Trophoblast cell (in vitro differentiated cells and primary cell): ENCODE measurements at regions not wholly inside any gene's neighbourhood (a gene's known extent, or its start where the extent isn't known, plus 50 kb on each side); places are given as distances from the start of the nearest gene placed in this dataset.

ENCODE experiments used
- DNase-seq, 2 donors: peaks; one replicate each; pipeline ENCODE4 v3.0.0-alpha.2; 2016
- H2AFZ ChIP-seq: 2 replicates; pipeline ENCODE4 v1.6.1; 2013; ENCODE audit warnings: low read length, moderate library complexity, mild to moderate bottlenecking; ENCODE audit not compliant: insufficient read depth, poor library complexity
- H2AK5ac ChIP-seq: 2 replicates; pipeline ENCODE4 v1.6.1; 2013; ENCODE audit warnings: mild to moderate bottlenecking, low read length
- H2BK120ac ChIP-seq: 2 replicates; pipeline ENCODE4 v1.6.1; 2013; ENCODE audit warnings: low read length, mild to moderate bottlenecking, moderate library complexity; ENCODE audit not compliant: insufficient read depth, poor library complexity
- H2BK12ac ChIP-seq: 2 replicates; pipeline ENCODE4 v1.6.1; 2013; ENCODE audit warnings: mild to moderate bottlenecking, low read length, moderate library complexity
- H2BK5ac ChIP-seq: 2 replicates; pipeline ENCODE4 v1.6.1; 2013; ENCODE audit warnings: low read length, low read depth, moderate library complexity, mild to moderate bottlenecking; ENCODE audit not compliant: poor library complexity
- H3K14ac ChIP-seq: 2 replicates; pipeline ENCODE4 v1.6.1; 2013; ENCODE audit warnings: mild to moderate bottlenecking, low read length
- H3K18ac ChIP-seq: 2 replicates; pipeline ENCODE4 v1.6.1; 2013; ENCODE audit warnings: mild to moderate bottlenecking, low read length
- H3K23ac ChIP-seq: 2 replicates; pipeline ENCODE4 v1.6.1; 2013; ENCODE audit warnings: low read length
- H3K27ac ChIP-seq: 2 replicates; pipeline ENCODE4 v1.5.1; 2013; ENCODE audit warnings: low read depth, mild to moderate bottlenecking, inconsistent platforms, low read length, moderate library complexity
- H3K27me3 ChIP-seq: 2 replicates; pipeline ENCODE4 v1.6.1; 2013; ENCODE audit warnings: inconsistent platforms, mild to moderate bottlenecking, low read length, moderate library complexity; ENCODE audit not compliant: insufficient read depth
- H3K36me3 ChIP-seq, 2 experiments: 1 replicate in 1 of 2; 2 replicates in 1 of 2; pipeline ENCODE4 v1.6.1; 2013; ENCODE audit warnings: low read length in 2 of 2, mild to moderate bottlenecking in 2 of 2, moderate library complexity in 1 of 2; ENCODE audit not compliant: insufficient read depth in 2 of 2, control insufficient read depth in 1 of 2
- H3K4ac ChIP-seq: 2 replicates; pipeline ENCODE4 v1.6.1; 2013; ENCODE audit warnings: low read depth, mild to moderate bottlenecking, low read length, moderate library complexity
- H3K4me1 ChIP-seq, 2 experiments: 1 replicate in 1 of 2; 2 replicates in 1 of 2; pipeline ENCODE4 v1.6.1; 2013; ENCODE audit warnings: low read length in 2 of 2, mild to moderate bottlenecking in 2 of 2, moderate library complexity in 1 of 2; ENCODE audit not compliant: insufficient read depth in 2 of 2, control insufficient read depth in 1 of 2
- H3K4me2 ChIP-seq: 2 replicates; pipeline ENCODE4 v1.6.1; 2013; ENCODE audit warnings: inconsistent platforms, mild to moderate bottlenecking, low read length, moderate library complexity
- H3K4me3 ChIP-seq: 2 replicates; pipeline ENCODE4 v1.5.1; 2013; ENCODE audit warnings: mild to moderate bottlenecking, low read depth, low read length, inconsistent platforms
- H3K79me1 ChIP-seq: one replicate; pipeline ENCODE4 v1.6.1; 2013; ENCODE audit warnings: low read length
- H3K79me2 ChIP-seq: 2 replicates; pipeline ENCODE4 v1.6.1; 2013; ENCODE audit warnings: low read length, mild to moderate bottlenecking; ENCODE audit not compliant: control insufficient read depth, insufficient read depth, poor library complexity
- H3K9ac ChIP-seq: 2 replicates; pipeline ENCODE4 v1.6.1; 2013; ENCODE audit warnings: mild to moderate bottlenecking, low read length
- H3K9me3 ChIP-seq: 2 replicates; pipeline ENCODE4 v1.6.1; 2013; ENCODE audit warnings: low read depth, mild to moderate bottlenecking, control low read depth, inconsistent platforms, low read length; ENCODE audit not compliant: insufficient read depth
- H4K12ac ChIP-seq: 2 replicates; pipeline ENCODE4 v1.6.1; 2013; ENCODE audit warnings: low read depth, mild to moderate bottlenecking, low read length, moderate library complexity
- H4K8ac ChIP-seq: 2 replicates; pipeline ENCODE4 v1.6.1; 2013; ENCODE audit warnings: low read depth, mild to moderate bottlenecking, low read length, moderate library complexity
- H4K91ac ChIP-seq: one replicate; pipeline ENCODE4 v1.6.1; 2013; ENCODE audit warnings: low read depth, mild to moderate bottlenecking, low read length, moderate library complexity
- WGBS: extraction: QIAGEN DNeasy Blood & Tissue Kit; methylation state at CpG from one replicate; pipeline ENCODE4 v1.1.7; 2013; ENCODE audit warnings: missing lambda C conversion rate; ENCODE audit not compliant: insufficient read length, insufficient coverage; ENCODE audit errors: extremely low coverage; 5-methylcytosine and 5-hydroxymethylcytosine counted together

DNA sequence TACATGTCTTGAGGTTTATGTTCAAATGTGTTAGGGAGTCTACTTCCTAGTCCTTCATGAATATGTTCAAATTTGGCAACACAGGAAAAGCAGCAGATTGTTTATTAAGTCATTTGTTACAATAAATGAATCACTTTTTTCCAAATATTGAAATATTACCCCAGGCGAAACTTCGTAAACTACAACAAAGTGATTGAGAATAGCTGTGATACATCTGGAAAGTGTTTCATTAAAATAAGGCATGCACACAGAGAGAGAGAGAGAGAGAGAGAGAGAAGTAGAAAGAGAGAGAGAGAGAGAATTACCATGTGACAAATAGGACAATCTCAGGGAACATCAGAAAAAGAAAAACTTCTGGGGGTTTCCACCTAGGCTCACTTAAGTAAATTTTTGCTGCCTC, 363.1 kb upstream of the PTCHD4 start:
- no peaks in the 10 kb centered on the region for H3K79me1 ChIP-seq
- no peaks in the 10 kb centered on the region for H3K36me3 ChIP-seq
- WGBS: no CpG with 5 or more reads among the region's 2 CpGs
- H2BK12ac ChIP-seq: no peak overlapping the region
- H3K9me3 ChIP-seq: no peaks in the 10 kb centered on the region
- no peak for DNase-seq
- H3K79me2 ChIP-seq: no peaks in the 10 kb centered on the region
- H3K9ac ChIP-seq: no peak overlapping the region
- no peaks in the 10 kb centered on the region for H3K27me3 ChIP-seq
- H3K4ac ChIP-seq: no peak overlapping the region
- no peak overlapping the region for H3K18ac ChIP-seq
- H3K27ac ChIP-seq: no peak overlapping the region
- H4K91ac ChIP-seq: no peak overlapping the region
- no peak overlapping the region for H2AFZ ChIP-seq
- H3K4me1 ChIP-seq: no peaks in the 10 kb centered on the region
- H2AK5ac ChIP-seq: no peak overlapping the region
- no peak overlapping the region for H4K12ac ChIP-seq
- no peak overlapping the region for H3K23ac ChIP-seq
- no peak overlapping the region for H3K4me3 ChIP-seq
- no peak overlapping the region for H3K14ac ChIP-seq
- H4K8ac ChIP-seq: no peak overlapping the region
- H2BK120ac ChIP-seq: no peak overlapping the region
- no peak overlapping the region for H2BK5ac ChIP-seq
- H3K4me2 ChIP-seq: no peak overlapping the region

DNA sequence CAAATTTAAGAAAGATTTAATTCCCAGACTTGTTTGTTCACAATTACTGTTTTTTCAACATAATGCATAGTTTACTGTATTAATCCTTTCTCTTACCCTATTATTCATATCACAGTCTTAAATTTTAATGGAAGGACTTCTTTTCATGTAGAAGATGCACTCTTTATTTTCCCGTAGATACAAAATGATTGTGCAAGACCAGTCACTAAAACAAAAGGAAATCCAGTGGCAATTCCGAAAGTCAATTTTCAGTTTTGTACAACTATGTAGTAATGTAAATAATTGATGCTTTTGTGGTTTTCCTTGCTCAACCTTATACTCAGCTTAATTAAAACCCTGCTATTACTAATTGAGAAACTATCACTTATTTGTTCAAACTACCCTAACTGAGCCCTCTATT, 361.5 kb upstream of the PTCHD4 start:
- Histone ChIP-seq H2BK12ac (no peak overlapping the region), H3K9ac (no peak overlapping the region), H4K91ac (no peak overlapping the region), H3K79me1 (no peaks in the 10 kb centered on the region), H3K4me2 (no peak overlapping the region), H2AFZ (no peak overlapping the region), H2BK5ac (no peak overlapping the region), H3K27ac (no peak overlapping the region), H4K12ac (no peak overlapping the region), H3K9me3 (no peaks in the 10 kb centered on the region), H3K14ac (no peak overlapping the region), H3K79me2 (no peaks in the 10 kb centered on the region), H3K4me1 (no peaks in the 10 kb centered on the region), H3K27me3 (no peaks in the 10 kb centered on the region), H3K23ac (no peak overlapping the region), H2AK5ac (no peak overlapping the region), H2BK120ac (no peak overlapping the region), H3K18ac (no peak overlapping the region), H4K8ac (no peak overlapping the region), H3K36me3 (no peaks in the 10 kb centered on the region), H3K4me3 (no peak overlapping the region), H3K4ac (no peak overlapping the region)
- no CpG with 5 or more reads among the region's 2 CpGs for WGBS
- DNase-seq: no peak

DNA sequence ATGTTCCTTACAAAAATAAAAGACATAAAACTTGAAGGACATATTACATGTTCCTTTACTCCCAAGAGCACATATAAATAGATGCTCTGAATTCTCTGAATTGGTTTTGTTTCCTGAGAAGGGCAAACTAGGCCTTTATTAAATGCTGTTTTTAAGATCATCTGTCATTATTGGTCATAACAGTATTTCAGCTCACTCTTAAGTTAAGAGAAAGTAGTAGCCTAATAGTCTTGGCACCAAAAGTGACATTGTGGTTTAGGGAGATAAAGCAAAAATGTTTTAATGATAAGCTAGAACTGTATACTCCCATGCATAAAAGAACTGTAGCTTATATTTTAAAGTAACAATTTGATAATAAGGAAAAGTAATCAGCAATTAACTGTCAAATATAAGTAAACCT, 361.1 kb upstream of the PTCHD4 start:
- no peak overlapping the region for H2AK5ac ChIP-seq
- H3K9ac ChIP-seq: no peak overlapping the region
- no peaks in the 10 kb centered on the region for H3K79me2 ChIP-seq
- no peaks in the 10 kb centered on the region for H3K4me1 ChIP-seq
- no peak overlapping the region for H3K14ac ChIP-seq
- H3K36me3 ChIP-seq: no peaks in the 10 kb centered on the region
- no peak overlapping the region for H4K8ac ChIP-seq
- H2BK12ac ChIP-seq: no peak overlapping the region
- no peaks in the 10 kb centered on the region for H3K9me3 ChIP-seq
- no peak overlapping the region for H3K4ac ChIP-seq
- no peak overlapping the region for H3K18ac ChIP-seq
- H2BK120ac ChIP-seq: no peak overlapping the region
- H3K27me3 ChIP-seq: no peaks in the 10 kb centered on the region
- no peak overlapping the region for H3K4me2 ChIP-seq
- H2AFZ ChIP-seq: no peak overlapping the region
- no peak for DNase-seq
- no peak overlapping the region for H4K12ac ChIP-seq
- no peak overlapping the region for H3K23ac ChIP-seq
- no peak overlapping the region for H3K27ac ChIP-seq
- H3K4me3 ChIP-seq: no peak overlapping the region
- H4K91ac ChIP-seq: no peak overlapping the region
- H2BK5ac ChIP-seq: no peak overlapping the region
- no peaks in the 10 kb centered on the region for H3K79me1 ChIP-seq

DNA sequence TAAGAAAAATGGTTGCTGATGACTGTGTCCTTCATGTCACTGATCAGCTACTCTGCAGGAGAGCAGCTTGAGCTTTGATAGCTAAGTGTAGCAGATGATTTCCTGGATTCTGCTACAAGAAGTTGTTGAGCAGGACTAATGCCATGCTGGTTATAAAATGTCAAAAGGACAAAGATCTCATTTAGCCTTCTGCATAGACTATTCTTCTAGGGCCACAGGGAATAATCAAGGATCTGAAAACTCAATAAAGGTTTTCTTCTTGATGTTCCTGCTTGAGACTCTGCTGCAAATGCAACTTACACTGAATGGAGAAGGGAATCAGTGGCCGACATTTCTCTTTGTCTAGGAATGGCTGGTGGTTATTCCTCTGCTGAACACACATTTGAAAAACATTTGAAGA, 360.3 kb upstream of the PTCHD4 start:
- H3K4me2 ChIP-seq: no peak overlapping the region
- H2AK5ac ChIP-seq: no peak overlapping the region
- no peak overlapping the region for H2BK5ac ChIP-seq
- no peak overlapping the region for H4K8ac ChIP-seq
- DNase-seq: no peak
- H3K27ac ChIP-seq: no peak overlapping the region
- H3K14ac ChIP-seq: no peak overlapping the region
- no peaks in the 10 kb centered on the region for H3K36me3 ChIP-seq
- H3K79me2 ChIP-seq: no peaks in the 10 kb centered on the region
- H2BK12ac ChIP-seq: no peak overlapping the region
- H3K9ac ChIP-seq: no peak overlapping the region
- no peak overlapping the region for H3K4me3 ChIP-seq
- no peaks in the 10 kb centered on the region for H3K4me1 ChIP-seq
- no peak overlapping the region for H4K91ac ChIP-seq
- H3K23ac ChIP-seq: no peak overlapping the region
- H4K12ac ChIP-seq: no peak overlapping the region
- no peaks in the 10 kb centered on the region for H3K9me3 ChIP-seq
- H3K4ac ChIP-seq: no peak overlapping the region
- H3K18ac ChIP-seq: no peak overlapping the region
- H3K27me3 ChIP-seq: no peaks in the 10 kb centered on the region
- no peaks in the 10 kb centered on the region for H3K79me1 ChIP-seq
- WGBS: no CpG with 5 or more reads among the region's 1 CpG
- H2AFZ ChIP-seq: no peak overlapping the region
- H2BK120ac ChIP-seq: no peak overlapping the region

DNA sequence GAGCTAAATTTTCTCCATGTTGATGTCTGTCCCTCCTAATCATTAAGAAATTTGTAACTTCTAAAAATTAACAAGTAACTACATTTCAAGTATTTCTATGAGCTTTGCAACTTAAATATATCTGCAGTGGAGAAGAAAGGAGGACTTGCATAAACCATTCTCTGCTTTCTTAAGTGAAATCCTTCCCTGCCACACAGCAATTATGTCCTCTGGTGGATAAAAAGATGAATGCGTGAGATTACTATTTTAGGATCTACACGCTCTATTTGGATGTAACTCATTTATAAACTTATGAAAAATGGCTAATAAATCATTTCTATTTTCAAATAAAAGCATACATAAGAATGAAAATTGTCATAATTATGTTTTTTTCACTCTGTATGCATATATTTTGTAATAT, 338.0 kb upstream of the PTCHD4 start:
- Histone ChIP-seq H3K36me3 (no peaks in the 10 kb centered on the region), H3K79me2 (no peaks in the 10 kb centered on the region), H3K4me1 (no peaks in the 10 kb centered on the region), H3K9ac (no peak overlapping the region), H2AFZ (no peak overlapping the region), H3K14ac (no peak overlapping the region), H2BK5ac (no peak overlapping the region), H3K9me3 (no peaks in the 10 kb centered on the region), H3K23ac (no peak overlapping the region), H3K4me2 (no peak overlapping the region), H4K91ac (no peak overlapping the region), H2BK12ac (no peak overlapping the region), H3K4me3 (no peak overlapping the region), H3K18ac (no peak overlapping the region), H4K8ac (no peak overlapping the region), H3K4ac (no peak overlapping the region), H2BK120ac (no peak overlapping the region), H2AK5ac (no peak overlapping the region), H3K27me3 (no peaks in the 10 kb centered on the region), H3K79me1 (no peaks in the 10 kb centered on the region), H3K27ac (no peak overlapping the region), H4K12ac (no peak overlapping the region)
- no CpG with 5 or more reads among the region's 2 CpGs for WGBS
- DNase-seq: no peak
